PFSK-1 (cell line): ENCODE measurements at regions not wholly inside any gene's neighbourhood (a gene's known extent, or its start where the extent isn't known, plus 50 kb on each side); places are given as distances from the start of the nearest gene placed in this dataset.

Experiments
- FOXP2 ChIP-seq: optimal IDR thresholded peaks from 2 replicates; pipeline ENCODE3; 2011; ENCODE audit warnings: borderline replicate concordance, control low read depth, inconsistent platforms; ENCODE audit not compliant: insufficient read depth; ENCODE audit errors: extremely low read length, extremely low read depth
- POLR2AphosphoS5 ChIP-seq: IDR thresholded peaks from 2 replicates; pipeline ENCODE4 v1.6.1; 2012; ENCODE audit warnings: low read depth, mild to moderate bottlenecking, control low read depth, low read length, moderate library complexity
- REST ChIP-seq, 2 experiments: IDR thresholded peaks; 2 replicates each; pipeline versions ENCODE4 v1.6.1 to v1.8.0; 2011 to 2012; ENCODE audit warnings: low read depth in 2 of 2, low read length in 2 of 2, control low read depth in 1 of 2, inconsistent platforms in 1 of 2, mild to moderate bottlenecking in 1 of 2, moderate library complexity in 1 of 2; ENCODE audit not compliant: insufficient read depth in 1 of 2
- SIN3A ChIP-seq: IDR thresholded peaks from 2 replicates; pipeline ENCODE4 v1.6.1; 2012; ENCODE audit warnings: mild to moderate bottlenecking, low read length, moderate library complexity, borderline replicate concordance; ENCODE audit not compliant: insufficient read depth
- TAF1 ChIP-seq: IDR thresholded peaks from 2 replicates; pipeline ENCODE4 v1.6.1; 2012; ENCODE audit warnings: low read length, control low read depth, borderline replicate concordance; ENCODE audit not compliant: insufficient read depth

DNA sequence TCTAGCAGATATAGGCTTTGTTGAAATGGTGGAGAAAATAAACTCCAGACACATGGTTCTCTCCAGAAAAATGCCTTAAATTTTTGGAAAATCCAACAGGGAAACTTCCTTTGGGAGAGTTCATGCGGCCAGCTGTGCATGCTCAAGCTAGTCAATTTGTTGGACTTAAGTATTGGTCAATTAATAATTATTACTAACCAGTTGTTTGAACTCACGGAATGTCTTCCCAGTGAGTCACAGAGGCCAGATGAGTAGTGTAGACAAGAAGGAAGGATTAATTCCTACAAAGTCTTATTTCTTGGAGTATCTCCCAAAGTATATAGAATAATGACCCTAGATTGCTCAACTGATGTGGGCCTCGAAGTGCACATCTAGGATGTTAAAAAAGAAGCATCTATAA is 103.6 kb downstream of the MACIR start:
- TF ChIP-seq POLR2AphosphoS5 (no peak), REST (IDR thresholded peaks at IDR 0.05; ENCODE audit: insufficient read depth in 1 of 2, low read depth in 2 of 2, low read length in 2 of 2) (no peak), TAF1 (no peak), SIN3A (no peak), FOXP2 (no peak)
